ENCODE measurements at regions not wholly inside any gene's neighbourhood (a gene's known extent, or its start where the extent isn't known, plus 50 kb on each side); places are given as distances from the start of the nearest gene placed in this dataset.
"Not testable (repeated sequence)": the region's sequence is repeated elsewhere in the genome, so short reads cannot be mapped to it uniquely, and the experiment has no call there.

GRCh38 chr2:67318031-67318430 lies 79.1 kb upstream of the ETAA1 start:
- no peak for DNase-seq

GRCh38 chr2:67318563-67318962 lies 78.6 kb upstream of the ETAA1 start:
- DNase-seq: no peak

- DNase-seq: no peak
Measured at GRCh38 chr2:67318993-67319481, 78.1 kb upstream of the ETAA1 start.

GRCh38 chr2:67320861-67321587 lies 76.1 kb upstream of the ETAA1 start:
- no peak for DNase-seq

- DNase-seq: no peak
Measured at GRCh38 chr2:67321588-67321903, 75.6 kb upstream of the ETAA1 start.

- no peak for DNase-seq
Measured at GRCh38 chr2:67322353-67323001, 74.7 kb upstream of the ETAA1 start.

GRCh38 chr2:67323209-67323991 lies 73.7 kb upstream of the ETAA1 start:
- no peak for DNase-seq

GRCh38 chr2:67329513-67329912 lies 67.6 kb upstream of the ETAA1 start:
- no peak for DNase-seq

- no peak for DNase-seq
Measured at GRCh38 chr2:67329951-67330350, 67.2 kb upstream of the ETAA1 start.

- DNase-seq: not testable (repeated sequence)
Measured at GRCh38 chr2:67331419-67332086, 65.6 kb upstream of the ETAA1 start.

- DNase-seq: no peak
Measured at GRCh38 chr2:67337903-67338302, 59.2 kb upstream of the ETAA1 start.

- DNase-seq: no peak
Measured at GRCh38 chr2:67338601-67339233, 58.4 kb upstream of the ETAA1 start.

GRCh38 chr2:67339234-67339885 lies 57.8 kb upstream of the ETAA1 start:
- no peak for DNase-seq

- no peak for DNase-seq
Measured at GRCh38 chr2:67340133-67341011, 56.8 kb upstream of the ETAA1 start.

GRCh38 chr2:67341012-67341318 lies 56.2 kb upstream of the ETAA1 start:
- DNase-seq: no peak

GRCh38 chr2:67341336-67341735 lies 55.8 kb upstream of the ETAA1 start:
- DNase-seq: no peak

- DNase-seq: no peak
Measured at GRCh38 chr2:67342394-67342793, 54.7 kb upstream of the ETAA1 start.

- no peak for DNase-seq
Measured at GRCh38 chr2:67346718-67347407, 50.3 kb upstream of the ETAA1 start.

All from activated CD4-positive, alpha-beta T cell treated with anti-CD3 and anti-CD28 coated beads, Interleukin-2, Interleukin-6, amounts not matched to agents 100 ng/mL and 50 ng/mL, durations not matched to agents 16 hours and 8 hours (primary cell).